Smooth muscle cell (in vitro differentiated cells): ENCODE measurements at regions not wholly inside any gene's neighbourhood (a gene's known extent, or its start where the extent isn't known, plus 50 kb on each side); places are given as distances from the start of the nearest gene placed in this dataset.

Experiments used
- DNase-seq: peaks from one replicate; lab custom pipeline; 2025; ENCODE audit not compliant: unreplicated experiment; lab: John Stamatoyannopoulos, UW
- H2AFZ ChIP-seq: fragments of 200-600 bp; sonication (generic); 2 replicates; pipeline ENCODE4 v1.6.0; 2016; ENCODE audit warnings: antibody characterized with exemption, low read depth, mild to moderate bottlenecking
- H3F3A ChIP-seq: fragments of 200-600 bp; sonication (generic); 2 replicates; pipeline ENCODE4 v1.6.0; 2017; ENCODE audit warnings: antibody characterized with exemption, low read depth
- H3K27ac ChIP-seq: fragments of 200-600 bp; sonication (generic); 2 replicates; pipeline ENCODE4 v1.5.1; 2016; ENCODE audit warnings: low read depth, mild to moderate bottlenecking
- H3K27me3 ChIP-seq: fragments of 200-600 bp; sonication (generic); 2 replicates; pipeline ENCODE4 v1.6.1; 2016; ENCODE audit warnings: low read depth, mild to moderate bottlenecking
- H3K36me3 ChIP-seq: fragments of 200-600 bp; sonication (generic); 2 replicates; pipeline ENCODE4 v1.5.1; 2016; ENCODE audit warnings: low read depth
- H3K4me1 ChIP-seq: fragments of 200-600 bp; sonication (generic); 2 replicates; pipeline ENCODE4 v1.5.1; 2016; ENCODE audit warnings: low read depth
- H3K4me2 ChIP-seq: fragments of 200-600 bp; sonication (generic); 2 replicates; pipeline ENCODE4 v1.6.0; 2016; ENCODE audit warnings: mild to moderate bottlenecking
- H3K4me3 ChIP-seq: fragments of 200-600 bp; sonication (generic); 2 replicates; pipeline ENCODE4 v1.5.1; 2016; ENCODE audit warnings: mild to moderate bottlenecking
- H3K79me2 ChIP-seq: fragments of 200-600 bp; sonication (generic); 2 replicates; pipeline ENCODE4 v1.6.0; 2016; ENCODE audit warnings: low read depth, mild to moderate bottlenecking
- H3K9ac ChIP-seq: fragments of 200-600 bp; sonication (generic); 2 replicates; pipeline ENCODE4 v1.6.0; 2016; ENCODE audit warnings: low read depth
- H3K9me3 ChIP-seq: fragments of 200-600 bp; sonication (generic); replicated peaks from 2 replicates; pipeline ENCODE4 v1.5.1; 2016; ENCODE audit warnings: low read depth
- H4K20me1 ChIP-seq: fragments of 200-600 bp; sonication (generic); 2 replicates; pipeline ENCODE4 v1.6.0; 2016; ENCODE audit warnings: low read depth
- whole genome bisulfite sequencing: methylation state at CpG from one replicate; pipeline ENCODE4 v1.1.7; 2016; ENCODE audit warnings: low lambda C conversion rate; 5-methylcytosine and 5-hydroxymethylcytosine counted together
- TF ChIP-seq, protein P1 (sequence below): fragments of 200-600 bp; sonication (generic); IDR thresholded peaks from 2 replicates; pipeline ENCODE4 v1.5.1; 2017; ENCODE audit warnings: borderline replicate concordance, mild to moderate bottlenecking, antibody characterized with exemption; ENCODE audit not compliant: insufficient read depth, poor library complexity, severe bottlenecking

DNA sequence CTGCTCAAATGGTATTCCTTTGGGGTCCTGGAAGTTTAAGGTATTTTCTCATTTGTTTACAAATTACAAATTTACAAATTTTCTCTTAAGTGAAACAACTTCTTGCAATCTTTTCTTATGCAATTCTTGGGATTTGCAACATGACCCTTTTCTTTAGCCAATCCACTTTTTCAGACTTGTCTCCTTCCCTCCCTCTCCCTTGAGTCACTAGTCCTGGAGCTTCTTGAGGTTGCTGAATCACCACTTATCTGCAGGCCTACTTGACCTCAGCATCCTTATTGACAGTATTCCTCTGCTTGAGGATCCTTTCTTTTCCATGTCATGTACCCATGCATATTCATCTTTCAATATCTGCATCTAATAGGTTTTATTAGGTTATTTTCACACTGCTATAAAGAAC is 302.8 kb upstream of the ADAMTS5 start:
- H4K20me1 ChIP-seq: no peaks in the 10 kb centered on the region
- H3F3A ChIP-seq: peaks cover 20% of the 10 kb centered on the region
- H3K4me3 ChIP-seq: peak overlapping the region; percentile 5
- DNase-seq: no peak
- H3K36me3 ChIP-seq: no peaks in the 10 kb centered on the region
- H3K4me2 ChIP-seq: peak overlapping the region; percentile 70
- H3K9ac ChIP-seq: peak overlapping the region; percentile 62
- peaks cover 21% of the 10 kb centered on the region for H3K4me1 ChIP-seq
- H3K9me3 ChIP-seq: no peaks in the 10 kb centered on the region
- no peaks in the 10 kb centered on the region for H3K79me2 ChIP-seq
- peak overlapping the region; percentile 94 for H3K27ac ChIP-seq
- no peak overlapping the region for H2AFZ ChIP-seq
- H3K27me3 ChIP-seq: no peaks in the 10 kb centered on the region
- TF ChIP-seq, protein P1, sequence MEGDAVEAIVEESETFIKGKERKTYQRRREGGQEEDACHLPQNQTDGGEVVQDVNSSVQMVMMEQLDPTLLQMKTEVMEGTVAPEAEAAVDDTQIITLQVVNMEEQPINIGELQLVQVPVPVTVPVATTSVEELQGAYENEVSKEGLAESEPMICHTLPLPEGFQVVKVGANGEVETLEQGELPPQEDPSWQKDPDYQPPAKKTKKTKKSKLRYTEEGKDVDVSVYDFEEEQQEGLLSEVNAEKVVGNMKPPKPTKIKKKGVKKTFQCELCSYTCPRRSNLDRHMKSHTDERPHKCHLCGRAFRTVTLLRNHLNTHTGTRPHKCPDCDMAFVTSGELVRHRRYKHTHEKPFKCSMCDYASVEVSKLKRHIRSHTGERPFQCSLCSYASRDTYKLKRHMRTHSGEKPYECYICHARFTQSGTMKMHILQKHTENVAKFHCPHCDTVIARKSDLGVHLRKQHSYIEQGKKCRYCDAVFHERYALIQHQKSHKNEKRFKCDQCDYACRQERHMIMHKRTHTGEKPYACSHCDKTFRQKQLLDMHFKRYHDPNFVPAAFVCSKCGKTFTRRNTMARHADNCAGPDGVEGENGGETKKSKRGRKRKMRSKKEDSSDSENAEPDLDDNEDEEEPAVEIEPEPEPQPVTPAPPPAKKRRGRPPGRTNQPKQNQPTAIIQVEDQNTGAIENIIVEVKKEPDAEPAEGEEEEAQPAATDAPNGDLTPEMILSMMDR: no peak

DNA sequence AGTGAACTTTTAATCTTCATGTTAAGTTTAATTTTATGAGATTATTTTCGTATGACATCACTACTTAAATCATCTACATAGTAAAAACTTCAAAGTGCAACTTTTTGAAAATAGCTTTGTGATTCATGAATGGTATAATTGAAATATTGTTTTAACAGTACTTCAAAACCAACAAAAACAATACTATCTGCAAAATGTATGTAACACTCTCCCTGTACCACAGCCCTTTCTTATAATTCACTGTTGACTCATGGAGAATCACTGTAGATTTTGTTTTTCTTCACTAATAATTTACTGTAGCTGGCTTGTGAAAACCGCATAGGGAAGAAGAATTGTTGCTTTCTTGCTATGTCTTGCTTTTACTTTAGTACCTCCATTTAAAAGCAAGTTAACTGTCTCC is 301.4 kb upstream of the ADAMTS5 start:
- H3K9ac ChIP-seq: peak overlapping the region; percentile 62
- no peaks in the 10 kb centered on the region for H3K27me3 ChIP-seq
- no peak overlapping the region for H3K4me3 ChIP-seq
- H3K9me3 ChIP-seq: no peaks in the 10 kb centered on the region
- DNase-seq: no peak
- H3K79me2 ChIP-seq: no peaks in the 10 kb centered on the region
- peak overlapping the region; percentile 94 for H3K27ac ChIP-seq
- H3F3A ChIP-seq: peaks cover 20% of the 10 kb centered on the region
- H4K20me1 ChIP-seq: no peaks in the 10 kb centered on the region
- peaks cover 17% of the 10 kb centered on the region for H3K4me1 ChIP-seq
- 35% methylated on average over 2 of the region's 2 CpGs for WGBS
- TF ChIP-seq, protein P1: no peak
- no peaks in the 10 kb centered on the region for H3K36me3 ChIP-seq
- H2AFZ ChIP-seq: peak overlapping the region; percentile 35
- peak overlapping the region; percentile 70 for H3K4me2 ChIP-seq

DNA sequence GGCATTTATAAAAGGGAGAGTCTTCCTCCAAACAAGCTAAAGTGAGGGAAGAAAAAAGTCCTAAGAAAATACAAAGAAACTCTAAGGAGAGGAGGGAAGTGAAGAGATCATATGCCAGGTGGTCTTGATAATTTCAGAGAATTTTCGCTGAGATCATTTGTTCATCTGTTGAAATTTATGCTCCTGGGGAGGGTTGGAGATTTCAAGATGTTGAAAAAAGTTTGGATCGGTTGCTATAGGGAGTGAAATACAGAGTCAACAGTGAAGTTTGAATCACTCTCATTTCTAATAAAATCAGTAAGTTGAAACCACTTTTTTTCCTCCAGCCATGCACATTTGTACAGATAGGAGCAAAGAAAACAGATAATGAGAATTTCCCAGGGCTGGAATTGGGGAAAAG is 299.1 kb upstream of the ADAMTS5 start:
- Histone ChIP-seq H3K27ac (no peak overlapping the region), H3K27me3 (no peaks in the 10 kb centered on the region), H2AFZ (peak overlapping the region; percentile 2), H3K4me3 (no peak overlapping the region), H3K4me1 (peaks cover 27% of the 10 kb centered on the region), H3K9ac (no peak overlapping the region), H4K20me1 (no peaks in the 10 kb centered on the region), H3K36me3 (no peaks in the 10 kb centered on the region), H3F3A (peaks cover 20% of the 10 kb centered on the region), H3K9me3 (no peaks in the 10 kb centered on the region), H3K4me2 (peak overlapping the region; percentile 19), H3K79me2 (no peaks in the 10 kb centered on the region)
- WGBS: 89% methylated on average over 2 of the region's 2 CpGs
- DNase-seq: no peak
- TF ChIP-seq, protein P1: no peak

DNA sequence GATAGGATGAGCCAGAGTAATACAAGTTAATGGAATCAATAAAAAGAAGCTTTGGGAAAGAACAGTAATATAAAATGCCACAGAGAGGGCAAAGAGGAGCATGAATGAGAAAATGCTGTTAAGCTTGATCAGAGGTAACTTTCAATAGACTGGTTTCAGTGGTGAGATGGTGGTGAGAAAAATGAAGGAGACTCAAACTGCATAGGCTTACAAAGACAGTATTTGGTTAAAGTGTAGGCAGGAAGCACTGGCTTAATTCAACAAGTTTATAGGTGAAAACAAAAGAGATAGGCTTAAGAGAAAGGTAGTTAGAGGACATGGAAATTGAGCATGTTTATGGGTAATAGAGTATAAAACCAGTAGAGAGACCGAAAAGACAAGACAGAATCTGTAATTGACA is 298.6 kb upstream of the ADAMTS5 start:
- TF ChIP-seq, protein P1: no peak
- H3K36me3 ChIP-seq: no peaks in the 10 kb centered on the region
- no peaks in the 10 kb centered on the region for H3K79me2 ChIP-seq
- H3K4me2 ChIP-seq: peak overlapping the region; percentile 19
- peak overlapping the region; percentile 2 for H2AFZ ChIP-seq
- no peaks in the 10 kb centered on the region for H3K9me3 ChIP-seq
- no peaks in the 10 kb centered on the region for H4K20me1 ChIP-seq
- peaks cover 19% of the 10 kb centered on the region for H3F3A ChIP-seq
- no peak overlapping the region for H3K27ac ChIP-seq
- no peaks in the 10 kb centered on the region for H3K27me3 ChIP-seq
- no peak for DNase-seq
- 100% methylated on average over 1 of the region's 1 CpG for WGBS
- H3K4me3 ChIP-seq: no peak overlapping the region
- peaks cover 27% of the 10 kb centered on the region for H3K4me1 ChIP-seq
- no peak overlapping the region for H3K9ac ChIP-seq
